Ishikawa (cell line): ENCODE measurements at regions not wholly inside any gene's neighbourhood (a gene's known extent, or its start where the extent isn't known, plus 50 kb on each side); places are given as distances from the start of the nearest gene placed in this dataset.

Experiments used
- CREB1 ChIP-seq: IDR thresholded peaks from 2 replicates; pipeline ENCODE4 v1.6.1; 2012; ENCODE audit warnings: low read depth
- EGR1 ChIP-seq: IDR thresholded peaks from 2 replicates; pipeline ENCODE4 v1.6.1; 2012
- EP300 ChIP-seq: IDR thresholded peaks from 2 replicates; pipeline ENCODE4 v1.6.1; 2012; ENCODE audit warnings: borderline replicate concordance
- FOXM1 ChIP-seq: IDR thresholded peaks from 2 replicates; pipeline ENCODE4 v1.6.1; 2012; ENCODE audit warnings: low read depth, borderline replicate concordance
- NFIC ChIP-seq: IDR thresholded peaks from 2 replicates; pipeline ENCODE4 v1.6.1; 2012
- RAD21 ChIP-seq: IDR thresholded peaks from 2 replicates; pipeline ENCODE4 v1.6.1; 2012; ENCODE audit warnings: low read depth
- TAF1 ChIP-seq: IDR thresholded peaks from 2 replicates; pipeline ENCODE4 v1.6.1; 2012; ENCODE audit warnings: low read depth, mild to moderate bottlenecking
- TCF12 ChIP-seq: IDR thresholded peaks from 2 replicates; pipeline ENCODE4 v1.6.1; 2012; ENCODE audit warnings: low read depth
- TEAD4 ChIP-seq: IDR thresholded peaks from 2 replicates; pipeline ENCODE4 v1.6.1; 2012
- YY1 ChIP-seq: IDR thresholded peaks from 2 replicates; pipeline ENCODE4 v1.6.1; 2012; ENCODE audit warnings: low read depth
- ZBTB7A ChIP-seq: IDR thresholded peaks from 2 replicates; pipeline ENCODE4 v1.6.1; 2012; ENCODE audit warnings: low read depth
- TF ChIP-seq, protein P1 (sequence below): IDR thresholded peaks from 2 replicates; pipeline ENCODE4 v1.6.1; 2012; ENCODE audit warnings: low read depth, mild to moderate bottlenecking
- TF ChIP-seq, protein P2 (sequence below): IDR thresholded peaks from 2 replicates; pipeline ENCODE4 v1.6.1; 2012
- TF ChIP-seq, protein P3 (sequence below): IDR thresholded peaks from 2 replicates; pipeline ENCODE4 v1.6.1; 2012

- TF ChIP-seq EP300 (no peak), NFIC (no peak), EGR1 (no peak), CREB1 (no peak), TCF12 (no peak), FOXM1 (no peak), RAD21 (no peak), YY1 (no peak), ZBTB7A (no peak), TAF1 (no peak), TEAD4 (no peak)
- TF ChIP-seq, protein P1, sequence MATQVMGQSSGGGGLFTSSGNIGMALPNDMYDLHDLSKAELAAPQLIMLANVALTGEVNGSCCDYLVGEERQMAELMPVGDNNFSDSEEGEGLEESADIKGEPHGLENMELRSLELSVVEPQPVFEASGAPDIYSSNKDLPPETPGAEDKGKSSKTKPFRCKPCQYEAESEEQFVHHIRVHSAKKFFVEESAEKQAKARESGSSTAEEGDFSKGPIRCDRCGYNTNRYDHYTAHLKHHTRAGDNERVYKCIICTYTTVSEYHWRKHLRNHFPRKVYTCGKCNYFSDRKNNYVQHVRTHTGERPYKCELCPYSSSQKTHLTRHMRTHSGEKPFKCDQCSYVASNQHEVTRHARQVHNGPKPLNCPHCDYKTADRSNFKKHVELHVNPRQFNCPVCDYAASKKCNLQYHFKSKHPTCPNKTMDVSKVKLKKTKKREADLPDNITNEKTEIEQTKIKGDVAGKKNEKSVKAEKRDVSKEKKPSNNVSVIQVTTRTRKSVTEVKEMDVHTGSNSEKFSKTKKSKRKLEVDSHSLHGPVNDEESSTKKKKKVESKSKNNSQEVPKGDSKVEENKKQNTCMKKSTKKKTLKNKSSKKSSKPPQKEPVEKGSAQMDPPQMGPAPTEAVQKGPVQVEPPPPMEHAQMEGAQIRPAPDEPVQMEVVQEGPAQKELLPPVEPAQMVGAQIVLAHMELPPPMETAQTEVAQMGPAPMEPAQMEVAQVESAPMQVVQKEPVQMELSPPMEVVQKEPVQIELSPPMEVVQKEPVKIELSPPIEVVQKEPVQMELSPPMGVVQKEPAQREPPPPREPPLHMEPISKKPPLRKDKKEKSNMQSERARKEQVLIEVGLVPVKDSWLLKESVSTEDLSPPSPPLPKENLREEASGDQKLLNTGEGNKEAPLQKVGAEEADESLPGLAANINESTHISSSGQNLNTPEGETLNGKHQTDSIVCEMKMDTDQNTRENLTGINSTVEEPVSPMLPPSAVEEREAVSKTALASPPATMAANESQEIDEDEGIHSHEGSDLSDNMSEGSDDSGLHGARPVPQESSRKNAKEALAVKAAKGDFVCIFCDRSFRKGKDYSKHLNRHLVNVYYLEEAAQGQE, result no peak
- TF ChIP-seq, protein P2, sequence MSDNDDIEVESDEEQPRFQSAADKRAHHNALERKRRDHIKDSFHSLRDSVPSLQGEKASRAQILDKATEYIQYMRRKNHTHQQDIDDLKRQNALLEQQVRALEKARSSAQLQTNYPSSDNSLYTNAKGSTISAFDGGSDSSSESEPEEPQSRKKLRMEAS, result no peak
- TF ChIP-seq, protein P3, sequence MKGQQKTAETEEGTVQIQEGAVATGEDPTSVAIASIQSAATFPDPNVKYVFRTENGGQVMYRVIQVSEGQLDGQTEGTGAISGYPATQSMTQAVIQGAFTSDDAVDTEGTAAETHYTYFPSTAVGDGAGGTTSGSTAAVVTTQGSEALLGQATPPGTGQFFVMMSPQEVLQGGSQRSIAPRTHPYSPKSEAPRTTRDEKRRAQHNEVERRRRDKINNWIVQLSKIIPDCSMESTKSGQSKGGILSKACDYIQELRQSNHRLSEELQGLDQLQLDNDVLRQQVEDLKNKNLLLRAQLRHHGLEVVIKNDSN, result no peak
These were observed 258.6 kb upstream of the FOXN3 start for GRCh38 chr14:89675590-89675989.
